ENCODE measurements at regions not wholly inside any gene's neighbourhood (a gene's known extent, or its start where the extent isn't known, plus 50 kb on each side); places are given as distances from the start of the nearest gene placed in this dataset.

GRCh38 chr5:125833398-125833797 lies 589.8 kb upstream of the GRAMD2B start:
- Histone ChIP-seq H3K4me3 (ENCODE audit: low read length) (no peak overlapping the region), H3K36me3 (ENCODE audit: control insufficient read depth, insufficient read depth, low read length) (no peaks in the 10 kb centered on the region), H3K4me1 (ENCODE audit: control insufficient read depth, insufficient read depth, low read length) (peaks cover 3% of the 10 kb centered on the region), H3K27me3 (ENCODE audit: control insufficient read depth, insufficient read depth, low read length) (no peaks in the 10 kb centered on the region), H3K9me3 (ENCODE audit: control insufficient read depth, insufficient read depth, low read length) (no peaks in the 10 kb centered on the region), H3K27ac (ENCODE audit: low read length) (no peak overlapping the region)
- no peak for DNase-seq (ENCODE audit: low read depth, low spot score)
- WGBS (ENCODE audit: insufficient coverage, insufficient read length) = no CpG with 5 or more reads among the region's 2 CpGs

GRCh38 chr5:125834438-125835115 lies 588.6 kb upstream of the GRAMD2B start:
- WGBS (ENCODE audit: insufficient coverage, insufficient read length) = no CpG with 5 or more reads among the region's 10 CpGs
- no peaks in the 10 kb centered on the region for H3K36me3 ChIP-seq (ENCODE audit: control insufficient read depth, insufficient read depth, low read length)

GRCh38 chr5:125835293-125836172 lies 587.7 kb upstream of the GRAMD2B start:
- WGBS (ENCODE audit: insufficient coverage, insufficient read length) = no CpG with 5 or more reads among the region's 11 CpGs
- peak; percentile 64 for DNase-seq (ENCODE audit: low read depth, low spot score)
- no peaks in the 10 kb centered on the region for H3K9me3 ChIP-seq (ENCODE audit: control insufficient read depth, insufficient read depth, low read length)
- H3K4me1 ChIP-seq (ENCODE audit: control insufficient read depth, insufficient read depth, low read length) = peaks cover 3% of the 10 kb centered on the region
- H3K36me3 ChIP-seq (ENCODE audit: control insufficient read depth, insufficient read depth, low read length) = no peaks in the 10 kb centered on the region
- H3K4me3 ChIP-seq (ENCODE audit: low read length) = no peak overlapping the region
- no peaks in the 10 kb centered on the region for H3K27me3 ChIP-seq (ENCODE audit: control insufficient read depth, insufficient read depth, low read length)
- H3K27ac ChIP-seq (ENCODE audit: low read length) = no peak overlapping the region

More at GRCh38 chr5:125834438-125835115, 588.6 kb upstream of the GRAMD2B start:
- H3K4me1 ChIP-seq (ENCODE audit: control insufficient read depth, insufficient read depth, low read length) = peaks cover 3% of the 10 kb centered on the region
- H3K27ac ChIP-seq (ENCODE audit: low read length) = no peak overlapping the region
- H3K27me3 ChIP-seq (ENCODE audit: control insufficient read depth, insufficient read depth, low read length) = no peaks in the 10 kb centered on the region
- DNase-seq (ENCODE audit: low read depth, low spot score) = no peak
- no peaks in the 10 kb centered on the region for H3K9me3 ChIP-seq (ENCODE audit: control insufficient read depth, insufficient read depth, low read length)
- no peak overlapping the region for H3K4me3 ChIP-seq (ENCODE audit: low read length)

- H3K4me3 ChIP-seq (ENCODE audit: low read length) = no peak overlapping the region
- no peaks in the 10 kb centered on the region for H3K27me3 ChIP-seq (ENCODE audit: control insufficient read depth, insufficient read depth, low read length)
- no peaks in the 10 kb centered on the region for H3K9me3 ChIP-seq (ENCODE audit: control insufficient read depth, insufficient read depth, low read length)
- H3K4me1 ChIP-seq (ENCODE audit: control insufficient read depth, insufficient read depth, low read length) = peaks cover 3% of the 10 kb centered on the region
- no CpG with 5 or more reads among the region's 2 CpGs for WGBS (ENCODE audit: insufficient coverage, insufficient read length)
- H3K27ac ChIP-seq (ENCODE audit: low read length) = no peak overlapping the region
- H3K36me3 ChIP-seq (ENCODE audit: control insufficient read depth, insufficient read depth, low read length) = no peaks in the 10 kb centered on the region
- no peak for DNase-seq (ENCODE audit: low read depth, low spot score)
Observed at GRCh38 chr5:125836256-125836655, 587.0 kb upstream of the GRAMD2B start.

- Histone ChIP-seq H3K36me3 (ENCODE audit: control insufficient read depth, insufficient read depth, low read length) (no peaks in the 10 kb centered on the region), H3K9me3 (ENCODE audit: control insufficient read depth, insufficient read depth, low read length) (no peaks in the 10 kb centered on the region), H3K4me3 (ENCODE audit: low read length) (no peak overlapping the region), H3K27me3 (ENCODE audit: control insufficient read depth, insufficient read depth, low read length) (no peaks in the 10 kb centered on the region), H3K27ac (ENCODE audit: low read length) (no peak overlapping the region), H3K4me1 (ENCODE audit: control insufficient read depth, insufficient read depth, low read length) (peaks cover 3% of the 10 kb centered on the region)
- WGBS (ENCODE audit: insufficient coverage, insufficient read length) = no CpG with 5 or more reads among the region's 3 CpGs
- no peak for DNase-seq (ENCODE audit: low read depth, low spot score)
Observed at GRCh38 chr5:125837866-125838265, 585.3 kb upstream of the GRAMD2B start.

GRCh38 chr5:125847561-125847960 lies 575.6 kb upstream of the GRAMD2B start:
- Histone ChIP-seq H3K9me3 (ENCODE audit: control insufficient read depth, insufficient read depth, low read length) (no peaks in the 10 kb centered on the region), H3K27ac (ENCODE audit: low read length) (no peak overlapping the region), H3K27me3 (ENCODE audit: control insufficient read depth, insufficient read depth, low read length) (no peaks in the 10 kb centered on the region), H3K4me1 (ENCODE audit: control insufficient read depth, insufficient read depth, low read length) (no peaks in the 10 kb centered on the region; the same call in 1 of the 2 replicates), H3K36me3 (ENCODE audit: control insufficient read depth, insufficient read depth, low read length) (no peaks in the 10 kb centered on the region), H3K4me3 (ENCODE audit: low read length) (no peak overlapping the region)
- DNase-seq (ENCODE audit: low read depth, low spot score) = no peak
- WGBS (ENCODE audit: insufficient coverage, insufficient read length) = no CpG with 5 or more reads among the region's 2 CpGs

GRCh38 chr5:125848751-125849150 lies 574.5 kb upstream of the GRAMD2B start:
- Histone ChIP-seq H3K27me3 (ENCODE audit: control insufficient read depth, insufficient read depth, low read length) (no peaks in the 10 kb centered on the region), H3K27ac (ENCODE audit: low read length) (no peak overlapping the region), H3K4me1 (ENCODE audit: control insufficient read depth, insufficient read depth, low read length) (no peaks in the 10 kb centered on the region; the same call in 1 of the 2 replicates), H3K9me3 (ENCODE audit: control insufficient read depth, insufficient read depth, low read length) (no peaks in the 10 kb centered on the region), H3K4me3 (ENCODE audit: low read length) (no peak overlapping the region), H3K36me3 (ENCODE audit: control insufficient read depth, insufficient read depth, low read length) (no peaks in the 10 kb centered on the region)
- WGBS (ENCODE audit: insufficient coverage, insufficient read length) = no CpG with 5 or more reads among the region's 2 CpGs
- no peak for DNase-seq (ENCODE audit: low read depth, low spot score)

GRCh38 chr5:125856949-125857348 lies 566.3 kb upstream of the GRAMD2B start:
- Histone ChIP-seq H3K4me3 (ENCODE audit: low read length) (no peak overlapping the region), H3K36me3 (ENCODE audit: control insufficient read depth, insufficient read depth, low read length) (no peaks in the 10 kb centered on the region), H3K27me3 (ENCODE audit: control insufficient read depth, insufficient read depth, low read length) (no peaks in the 10 kb centered on the region), H3K9me3 (ENCODE audit: control insufficient read depth, insufficient read depth, low read length) (no peaks in the 10 kb centered on the region), H3K27ac (ENCODE audit: low read length) (no peak overlapping the region), H3K4me1 (ENCODE audit: control insufficient read depth, insufficient read depth, low read length) (no peaks in the 10 kb centered on the region)
- no peak for DNase-seq (ENCODE audit: low read depth, low spot score)
- WGBS (ENCODE audit: insufficient coverage, insufficient read length) = no CpG with 5 or more reads among the region's 3 CpGs

- no peak overlapping the region for H3K4me3 ChIP-seq (ENCODE audit: low read length)
- no peak for DNase-seq (ENCODE audit: low read depth, low spot score)
- H3K9me3 ChIP-seq (ENCODE audit: control insufficient read depth, insufficient read depth, low read length) = no peaks in the 10 kb centered on the region
- no CpG with 5 or more reads among the region's 2 CpGs for WGBS (ENCODE audit: insufficient coverage, insufficient read length)
- H3K4me1 ChIP-seq (ENCODE audit: control insufficient read depth, insufficient read depth, low read length) = no peaks in the 10 kb centered on the region
- no peak overlapping the region for H3K27ac ChIP-seq (ENCODE audit: low read length)
- no peaks in the 10 kb centered on the region for H3K36me3 ChIP-seq (ENCODE audit: control insufficient read depth, insufficient read depth, low read length)
- H3K27me3 ChIP-seq (ENCODE audit: control insufficient read depth, insufficient read depth, low read length) = no peaks in the 10 kb centered on the region
Observed at GRCh38 chr5:125863579-125863978, 559.6 kb upstream of the GRAMD2B start.

- no peaks in the 10 kb centered on the region for H3K27me3 ChIP-seq (ENCODE audit: control insufficient read depth, insufficient read depth, low read length)
- no peaks in the 10 kb centered on the region; the same call in 1 of the 2 replicates for H3K4me1 ChIP-seq (ENCODE audit: control insufficient read depth, insufficient read depth, low read length)
- H3K36me3 ChIP-seq (ENCODE audit: control insufficient read depth, insufficient read depth, low read length) = no peaks in the 10 kb centered on the region
- DNase-seq (ENCODE audit: low read depth, low spot score) = no peak
- H3K27ac ChIP-seq (ENCODE audit: low read length) = no peak overlapping the region
- H3K9me3 ChIP-seq (ENCODE audit: control insufficient read depth, insufficient read depth, low read length) = no peaks in the 10 kb centered on the region
- WGBS (ENCODE audit: insufficient coverage, insufficient read length) = no CpG with 5 or more reads among the region's 4 CpGs
- no peak overlapping the region for H3K4me3 ChIP-seq (ENCODE audit: low read length)
Observed at GRCh38 chr5:125865166-125865815, 557.9 kb upstream of the GRAMD2B start.
